Keratinocyte (primary cell): ENCODE measurements at regions not wholly inside any gene's neighbourhood (a gene's known extent, or its start where the extent isn't known, plus 50 kb on each side); places are given as distances from the start of the nearest gene placed in this dataset.

ENCODE experiments used
- DNase-seq: peaks from one replicate; pipeline ENCODE4 v3.0.0-alpha.2; 2011; ENCODE audit warnings: low read depth, missing footprints, low spot score
- FAIRE-seq: peaks from 2 replicates; lab custom pipeline; 2011; peaks lifted over from hg19 to GRCh38; lab: Jason Lieb, UNC
- H2AFZ ChIP-seq: 2 replicates; pipeline ENCODE4 v1.6.0; 2012; ENCODE audit warnings: low read length, control low read depth, inconsistent platforms; ENCODE audit not compliant: control insufficient read depth
- H3K27ac ChIP-seq: 2 replicates; pipeline ENCODE4 v1.5.1; 2011; ENCODE audit warnings: low read length; ENCODE audit not compliant: control insufficient read depth, insufficient read depth
- H3K27me3 ChIP-seq: 3 replicates; pipeline ENCODE4 v1.6.0; 2011; ENCODE audit warnings: low read length; ENCODE audit not compliant: control insufficient read depth, insufficient read depth; ENCODE audit errors: extremely low read depth
- H3K36me3 ChIP-seq, 2 experiments: 2 replicates in 1 of 2; 3 replicates in 1 of 2; pipeline ENCODE4 v1.5.1; 2011; ENCODE audit warnings: low read length in 2 of 2, mild to moderate bottlenecking in 1 of 2; ENCODE audit not compliant: control insufficient read depth in 2 of 2, insufficient read depth in 2 of 2; ENCODE audit errors: extremely low read depth in 1 of 2
- H3K4me1 ChIP-seq: 3 replicates; pipeline ENCODE4 v1.5.1; 2011; ENCODE audit warnings: low read length; ENCODE audit not compliant: control insufficient read depth, insufficient read depth; ENCODE audit errors: extremely low read depth
- H3K4me2 ChIP-seq: 3 replicates; pipeline ENCODE4 v1.6.0; 2011; ENCODE audit warnings: low read depth, low read length; ENCODE audit not compliant: control insufficient read depth, insufficient read depth; ENCODE audit errors: extremely low read depth
- H3K4me3 ChIP-seq, 3 experiments: fragments of 200-600 bp in 1 of 3; sonication (generic) in 1 of 3; 2 replicates in 2 of 3; 3 replicates in 1 of 3; pipeline ENCODE4 v1.5.1; 2011 to 2016; ENCODE audit warnings: low read length in 3 of 3, mild to moderate bottlenecking in 3 of 3, control low read depth in 2 of 3, inconsistent platforms in 1 of 3, low read depth in 1 of 3, mixed read lengths in 1 of 3, mixed run types in 1 of 3, moderate library complexity in 1 of 3; ENCODE audit not compliant: control insufficient read depth in 2 of 3, insufficient read depth in 2 of 3; ENCODE audit errors: extremely low read depth in 1 of 3
- H3K79me2 ChIP-seq: 2 replicates; pipeline ENCODE4 v1.6.0; 2012; ENCODE audit warnings: low read length; ENCODE audit not compliant: control insufficient read depth, insufficient read depth
- H3K9ac ChIP-seq: 3 replicates; pipeline ENCODE4 v1.6.0; 2011; ENCODE audit warnings: low read length; ENCODE audit not compliant: control insufficient read depth, insufficient read depth; ENCODE audit errors: extremely low read depth
- H3K9me1 ChIP-seq: 3 replicates; pipeline ENCODE4 v1.6.0; 2011; ENCODE audit warnings: low read length; ENCODE audit not compliant: control insufficient read depth, insufficient read depth; ENCODE audit errors: extremely low read depth
- H3K9me3 ChIP-seq: 2 replicates; pipeline ENCODE4 v1.5.1; 2012; ENCODE audit warnings: low read depth, low read length; ENCODE audit not compliant: control insufficient read depth
- H4K20me1 ChIP-seq: 3 replicates; pipeline ENCODE4 v1.6.0; 2011; ENCODE audit warnings: low read length; ENCODE audit not compliant: control insufficient read depth, insufficient read depth; ENCODE audit errors: extremely low read depth
- EZH2 ChIP-seq: IDR thresholded peaks from one replicate; pipeline ENCODE4 v1.6.1; 2012; ENCODE audit warnings: inconsistent platforms, mild to moderate bottlenecking, low read length, moderate library complexity
- dilution Hi-C: fragments of 300-500 bp; cut with MboI; formaldehyde crosslinking; loops from one replicate; pipeline ENCODE4 v1.7.0; 2020; ENCODE audit warnings: low sequenced_read_pairs; ENCODE audit not compliant: extremely low pct_ligation_motif_present
- TF ChIP-seq, protein P1 (sequence below), 3 experiments: IDR thresholded peaks in 1 of 3; conservative IDR thresholded peaks in 1 of 3; optimal IDR thresholded peaks in 1 of 3; 2 replicates in 2 of 3; 3 replicates in 1 of 3; pipeline versions ENCODE3 to v1.5.1; 2011; ENCODE audit warnings: low read length in 3 of 3, mild to moderate bottlenecking in 3 of 3, moderate library complexity in 2 of 3, control low read depth in 1 of 3, inconsistent platforms in 1 of 3; ENCODE audit not compliant: insufficient read depth in 2 of 3; ENCODE audit errors: extremely low read depth in 1 of 3

GRCh38 chr2:177010146-177010545 lies 202.4 kb upstream of the HNRNPA3 start:
- FAIRE-seq: no peak
- no peak overlapping the region for H3K4me3 ChIP-seq
- no peaks in the 10 kb centered on the region for H3K9me3 ChIP-seq
- no peak for TF ChIP-seq EZH2
- TF ChIP-seq, protein P1, sequence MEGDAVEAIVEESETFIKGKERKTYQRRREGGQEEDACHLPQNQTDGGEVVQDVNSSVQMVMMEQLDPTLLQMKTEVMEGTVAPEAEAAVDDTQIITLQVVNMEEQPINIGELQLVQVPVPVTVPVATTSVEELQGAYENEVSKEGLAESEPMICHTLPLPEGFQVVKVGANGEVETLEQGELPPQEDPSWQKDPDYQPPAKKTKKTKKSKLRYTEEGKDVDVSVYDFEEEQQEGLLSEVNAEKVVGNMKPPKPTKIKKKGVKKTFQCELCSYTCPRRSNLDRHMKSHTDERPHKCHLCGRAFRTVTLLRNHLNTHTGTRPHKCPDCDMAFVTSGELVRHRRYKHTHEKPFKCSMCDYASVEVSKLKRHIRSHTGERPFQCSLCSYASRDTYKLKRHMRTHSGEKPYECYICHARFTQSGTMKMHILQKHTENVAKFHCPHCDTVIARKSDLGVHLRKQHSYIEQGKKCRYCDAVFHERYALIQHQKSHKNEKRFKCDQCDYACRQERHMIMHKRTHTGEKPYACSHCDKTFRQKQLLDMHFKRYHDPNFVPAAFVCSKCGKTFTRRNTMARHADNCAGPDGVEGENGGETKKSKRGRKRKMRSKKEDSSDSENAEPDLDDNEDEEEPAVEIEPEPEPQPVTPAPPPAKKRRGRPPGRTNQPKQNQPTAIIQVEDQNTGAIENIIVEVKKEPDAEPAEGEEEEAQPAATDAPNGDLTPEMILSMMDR (optimal IDR thresholded peaks at IDR 0.05 in 1 of 3, IDR thresholded peaks at IDR 0.05 in 1 of 3, conservative IDR thresholded peaks at IDR 0.05 in 1 of 3; ENCODE audit: extremely low read depth in 1 of 3, insufficient read depth in 2 of 3, low read length in 3 of 3): no peak
- H3K36me3 ChIP-seq: no peaks in the 10 kb centered on the region
- no peaks in the 10 kb centered on the region for H3K79me2 ChIP-seq
- H3K27me3 ChIP-seq: no peaks in the 10 kb centered on the region
- dilution Hi-C loops: no loop called here
- H3K9me1 ChIP-seq: no peaks in the 10 kb centered on the region
- no peak overlapping the region for H3K27ac ChIP-seq
- H4K20me1 ChIP-seq: no peaks in the 10 kb centered on the region
- DNase-seq: no peak
- H3K9ac ChIP-seq: no peak overlapping the region
- no peaks in the 10 kb centered on the region for H3K4me1 ChIP-seq
- H2AFZ ChIP-seq: no peak overlapping the region
- H3K4me2 ChIP-seq: no peak overlapping the region

DNA sequence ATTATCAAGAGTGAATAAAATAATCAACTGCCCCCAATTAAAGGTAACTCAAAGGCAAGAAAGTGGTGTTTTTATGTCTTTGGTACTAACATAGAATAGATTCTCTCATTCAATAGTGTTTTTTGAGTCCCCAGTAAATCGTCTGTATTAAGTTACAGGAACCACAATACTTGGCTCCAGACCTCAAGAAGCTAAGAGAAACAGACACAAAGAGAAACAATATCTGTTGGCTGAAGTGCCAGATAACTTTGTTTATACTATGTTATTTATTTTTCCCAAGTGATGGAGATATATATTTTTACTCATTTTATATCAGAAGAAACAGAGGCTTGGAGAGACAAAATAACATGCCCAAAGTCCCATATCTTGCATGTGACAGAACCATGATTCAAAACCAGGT lies 201.7 kb upstream of the HNRNPA3 start:
- no peak overlapping the region for H3K27ac ChIP-seq
- dilution Hi-C loops: no loop called here
- TF ChIP-seq EZH2: no peak
- TF ChIP-seq, protein P1 (optimal IDR thresholded peaks at IDR 0.05 in 1 of 3, IDR thresholded peaks at IDR 0.05 in 1 of 3, conservative IDR thresholded peaks at IDR 0.05 in 1 of 3; ENCODE audit: extremely low read depth in 1 of 3, insufficient read depth in 2 of 3, low read length in 3 of 3): no peak
- no peaks in the 10 kb centered on the region for H3K27me3 ChIP-seq
- H3K4me1 ChIP-seq: no peaks in the 10 kb centered on the region
- no peaks in the 10 kb centered on the region for H3K79me2 ChIP-seq
- H3K36me3 ChIP-seq: no peaks in the 10 kb centered on the region
- no peaks in the 10 kb centered on the region for H3K9me1 ChIP-seq
- no peak overlapping the region for H3K9ac ChIP-seq
- DNase-seq: no peak
- no peak overlapping the region for H3K4me3 ChIP-seq
- FAIRE-seq: no peak
- H3K4me2 ChIP-seq: no peak overlapping the region
- no peaks in the 10 kb centered on the region for H3K9me3 ChIP-seq
- no peak overlapping the region for H2AFZ ChIP-seq
- no peaks in the 10 kb centered on the region for H4K20me1 ChIP-seq
